H9 (cell line): ENCODE measurements at regions not wholly inside any gene's neighbourhood (a gene's known extent, or its start where the extent isn't known, plus 50 kb on each side); places are given as distances from the start of the nearest gene placed in this dataset.

Experiments
- DNase-seq: peaks from one replicate; pipeline ENCODE4 v3.0.0-alpha.2; 2017
- H2AFZ ChIP-seq: one replicate; pipeline ENCODE4 v1.6.1; 2013; ENCODE audit warnings: mild to moderate bottlenecking, low read length, control low read depth, moderate library complexity
- H2AK5ac ChIP-seq: 2 replicates; pipeline ENCODE4 v1.6.1; 2013; ENCODE audit warnings: low read length, control low read depth, mixed read lengths; ENCODE audit not compliant: insufficient read length
- H2BK120ac ChIP-seq: one replicate; pipeline ENCODE4 v1.6.1; 2013; ENCODE audit warnings: low read depth, mild to moderate bottlenecking, low read length, control low read depth, inconsistent platforms; ENCODE audit not compliant: poor library complexity, severe bottlenecking
- H2BK12ac ChIP-seq: 2 replicates; pipeline ENCODE4 v1.6.1; 2013; ENCODE audit warnings: low read length, control low read depth, mixed read lengths, low read depth; ENCODE audit not compliant: insufficient read length
- H2BK15ac ChIP-seq: 2 replicates; pipeline ENCODE4 v1.6.1; 2013; ENCODE audit warnings: low read depth, low read length, control low read depth
- H2BK20ac ChIP-seq: one replicate; pipeline ENCODE4 v1.6.1; 2013; ENCODE audit warnings: low read depth, mild to moderate bottlenecking, low read length, control low read depth, inconsistent platforms; ENCODE audit not compliant: poor library complexity, severe bottlenecking
- H2BK5ac ChIP-seq: 2 replicates; pipeline ENCODE4 v1.6.1; 2013; ENCODE audit warnings: low read length, control low read depth, mixed read lengths; ENCODE audit not compliant: insufficient read length
- H3K14ac ChIP-seq: 2 replicates; pipeline ENCODE4 v1.6.1; 2013; ENCODE audit warnings: low read length, control low read depth; ENCODE audit not compliant: insufficient read depth
- H3K18ac ChIP-seq: 2 replicates; pipeline ENCODE4 v1.6.1; 2013; ENCODE audit warnings: low read depth, mild to moderate bottlenecking, mixed read lengths, low read length, control low read depth; ENCODE audit not compliant: insufficient read length
- H3K23ac ChIP-seq: 2 replicates; pipeline ENCODE4 v1.6.1; 2013; ENCODE audit warnings: low read length, control low read depth, mixed read lengths, low read depth; ENCODE audit not compliant: insufficient read length
- H3K23me2 ChIP-seq: 2 replicates; pipeline ENCODE4 v1.6.1; 2013; ENCODE audit warnings: low read depth, mild to moderate bottlenecking, mixed read lengths, low read length, control low read depth; ENCODE audit not compliant: insufficient read length, poor library complexity, severe bottlenecking
- H3K27ac ChIP-seq: 2 replicates; pipeline ENCODE4 v1.5.1; 2013; ENCODE audit warnings: low read length, control low read depth, mixed read lengths, low read depth; ENCODE audit not compliant: insufficient read length
- H3K27me3 ChIP-seq: 2 replicates; pipeline ENCODE4 v1.6.1; 2013; ENCODE audit warnings: low read length, control low read depth, inconsistent platforms; ENCODE audit not compliant: insufficient read depth
- H3K4ac ChIP-seq: 2 replicates; pipeline ENCODE4 v1.6.1; 2013; ENCODE audit warnings: low read depth, mild to moderate bottlenecking, control low read depth, inconsistent platforms, low read length, moderate library complexity
- H3K4me1 ChIP-seq: 2 replicates; pipeline ENCODE4 v1.6.1; 2013; ENCODE audit warnings: low read length, control low read depth, inconsistent platforms; ENCODE audit not compliant: insufficient read depth
- H3K4me2 ChIP-seq: 2 replicates; pipeline ENCODE4 v1.6.1; 2013; ENCODE audit warnings: low read length, control low read depth, mixed read lengths; ENCODE audit not compliant: insufficient read length, insufficient read depth
- H3K56ac ChIP-seq: 2 replicates; pipeline ENCODE4 v1.6.1; 2013; ENCODE audit warnings: low read depth, mild to moderate bottlenecking, mixed read lengths, low read length, control low read depth; ENCODE audit not compliant: insufficient read length
- H3K79me1 ChIP-seq: 2 replicates; pipeline ENCODE4 v1.6.1; 2013; ENCODE audit warnings: low read depth, mild to moderate bottlenecking, moderate library complexity, low read length, control low read depth, inconsistent platforms; ENCODE audit not compliant: insufficient read depth, poor library complexity, severe bottlenecking
- H3K79me2 ChIP-seq: 2 replicates; pipeline ENCODE4 v1.6.1; 2013; ENCODE audit warnings: low read length, control low read depth, inconsistent platforms; ENCODE audit not compliant: insufficient read depth
- H3K9ac ChIP-seq: 2 replicates; pipeline ENCODE4 v1.6.1; 2013; ENCODE audit warnings: low read length, control low read depth, mixed read lengths; ENCODE audit not compliant: insufficient read length; ENCODE audit errors: extremely low read depth
- H3K9me3 ChIP-seq: one replicate; pipeline ENCODE4 v1.6.1; 2013; ENCODE audit warnings: low read depth, low read length, inconsistent platforms; ENCODE audit not compliant: control insufficient read depth
- H3T11ph ChIP-seq: one replicate; pipeline ENCODE4 v1.6.1; 2013; ENCODE audit warnings: mild to moderate bottlenecking, low read length, control low read depth, inconsistent platforms
- H4K20me1 ChIP-seq: one replicate; pipeline ENCODE4 v1.6.1; 2013; ENCODE audit not compliant: control insufficient read depth, insufficient read length, insufficient read depth
- H4K5ac ChIP-seq: 2 replicates; pipeline ENCODE4 v1.6.1; 2013; ENCODE audit warnings: low read depth, mild to moderate bottlenecking, mixed read lengths, low read length, control low read depth; ENCODE audit not compliant: insufficient read length
- H4K8ac ChIP-seq: replicated peaks from 2 replicates; pipeline ENCODE4 v1.6.1; 2013; ENCODE audit warnings: low read length, control low read depth, mixed read lengths, low read depth; ENCODE audit not compliant: insufficient read length
- H4K91ac ChIP-seq: 2 replicates; pipeline ENCODE4 v1.6.1; 2013; ENCODE audit warnings: low read depth, mild to moderate bottlenecking, moderate library complexity, mixed read lengths, low read length, control low read depth; ENCODE audit not compliant: insufficient read length
- H3K27ac Mint-ChIP-seq, 3 experiments: 2 replicates in 2 of 3; 3 replicates in 1 of 3; pipeline ENCODE4 v1.8.0; 2020 to 2021; ENCODE audit warnings: mixed read lengths in 3 of 3, mild to moderate bottlenecking in 1 of 3, moderate library complexity in 1 of 3
- H3K27me3 Mint-ChIP-seq: 2 replicates; pipeline ENCODE4 v1.8.0; 2021; ENCODE audit warnings: low read depth, mild to moderate bottlenecking, moderate library complexity, mixed read lengths
- H3K36me3 Mint-ChIP-seq, 3 experiments: 2 replicates in 2 of 3; 3 replicates in 1 of 3; pipeline ENCODE4 v1.8.0; 2020 to 2021; ENCODE audit warnings: low read depth in 3 of 3, mixed read lengths in 3 of 3; ENCODE audit not compliant: insufficient read depth in 1 of 3
- H3K4me1 Mint-ChIP-seq, 2 experiments: 2 replicates each; pipeline ENCODE4 v1.8.0; 2020; ENCODE audit warnings: mixed read lengths in 2 of 2
- H3K4me3 Mint-ChIP-seq, 2 experiments: 2 replicates in 1 of 2; 3 replicates in 1 of 2; pipeline ENCODE4 v1.8.0; 2020 to 2021; ENCODE audit warnings: mild to moderate bottlenecking in 2 of 2, mixed read lengths in 2 of 2, moderate library complexity in 1 of 2
- H3K9me3 Mint-ChIP-seq, 2 experiments: 2 replicates in 1 of 2; 3 replicates in 1 of 2; pipeline ENCODE4 v1.8.0; 2020; ENCODE audit warnings: mild to moderate bottlenecking in 2 of 2, mixed read lengths in 2 of 2, moderate library complexity in 1 of 2
- CTCF ChIP-seq: fragments of 200-600 bp; sonication (generic); conservative IDR thresholded peaks from 3 replicates; pipeline ENCODE4 v1.8.0; 2021; ENCODE audit warnings: antibody characterized with exemption, mild to moderate bottlenecking
- WGBS: extraction: QIAGEN DNeasy Blood & Tissue Kit; methylation state at CpG from one replicate; pipeline ENCODE4 v1.1.7; 2013; ENCODE audit warnings: missing lambda C conversion rate, low lambda C conversion rate, mixed read lengths; ENCODE audit not compliant: insufficient read length; ENCODE audit errors: extremely low coverage; 5-methylcytosine and 5-hydroxymethylcytosine counted together

DNA sequence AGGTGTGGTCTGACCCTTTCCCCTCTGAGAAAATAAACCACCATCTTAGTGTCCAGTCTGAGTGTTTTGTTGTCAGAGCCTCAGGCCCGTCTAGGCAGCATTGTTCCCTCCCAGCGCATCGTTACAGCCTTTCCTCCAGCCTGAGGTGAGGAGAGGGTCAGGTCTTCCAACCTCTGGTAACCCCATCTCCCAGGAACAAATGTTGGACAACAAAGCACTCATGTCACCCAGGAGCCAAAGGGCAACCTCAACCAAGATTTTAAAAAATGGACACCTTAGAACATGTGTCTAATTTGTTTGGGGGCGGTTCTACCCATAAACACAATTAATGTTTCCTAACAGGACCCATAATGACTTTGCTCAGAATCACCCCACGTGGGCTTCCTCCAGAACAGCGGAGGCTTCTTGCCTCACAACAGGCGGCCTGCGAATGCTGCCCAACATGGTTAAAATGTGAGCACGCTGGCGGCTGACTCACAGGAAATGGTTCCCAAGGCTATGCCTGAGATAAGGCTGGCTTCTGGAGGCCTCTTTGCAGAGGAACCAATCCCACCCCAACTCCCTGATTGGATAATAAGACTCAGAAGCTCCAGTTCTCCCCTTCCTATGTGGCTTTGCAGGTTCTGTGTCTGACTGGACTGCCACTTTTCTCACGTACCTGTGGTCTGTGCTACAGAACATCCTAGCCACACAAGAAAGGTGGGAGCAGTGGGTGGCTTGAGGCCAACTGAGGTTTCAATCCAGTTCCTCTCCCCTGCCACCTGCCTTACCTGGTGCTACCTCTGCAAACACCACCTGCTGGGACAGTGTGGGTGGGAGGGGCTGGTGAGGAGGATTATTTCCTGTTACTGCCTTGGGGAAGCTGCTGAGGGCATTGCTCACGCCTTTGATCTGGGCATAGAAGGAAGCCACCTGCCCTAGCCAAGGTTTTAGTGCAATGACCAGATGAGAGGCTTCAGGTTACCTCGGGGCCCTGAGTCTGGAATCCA lies 108.8 kb downstream of the B3GNT2 start:
- H3K27ac ChIP-seq, result no peak overlapping the region
- no peak overlapping the region for H3K18ac ChIP-seq
- TF ChIP-seq CTCF, result no peak
- no peaks in the 10 kb centered on the region for H3K79me1 ChIP-seq
- H2BK12ac ChIP-seq, result no peak overlapping the region
- no peaks in the 10 kb centered on the region for H3K79me2 ChIP-seq
- H3K27me3 ChIP-seq, result no peaks in the 10 kb centered on the region
- H3K14ac ChIP-seq, result no peak overlapping the region
- no peaks in the 10 kb centered on the region for H3K9me3 Mint-ChIP-seq
- no peak overlapping the region for H3T11ph ChIP-seq
- H3K27me3 Mint-ChIP-seq, result no peaks in the 10 kb centered on the region; the same call in 1 of the 2 replicates
- no peaks in the 10 kb centered on the region for H3K9me3 ChIP-seq
- no peak overlapping the region for H2BK15ac ChIP-seq
- peak overlapping the region in 2 of 3 experiments; percentile 57 to 76; a peak in 3 of 7 replicates for H3K27ac Mint-ChIP-seq
- no peak overlapping the region for H2BK120ac ChIP-seq
- DNase-seq, result peak; percentile 69
- no peak overlapping the region for H3K9ac ChIP-seq
- H4K8ac ChIP-seq, result no peak overlapping the region
- no peaks in the 10 kb centered on the region for H3K23me2 ChIP-seq
- no peaks in the 10 kb centered on the region for H4K20me1 ChIP-seq
- peaks cover 49% of the 10 kb centered on the region in 2 experiments for H3K4me1 Mint-ChIP-seq
- peaks cover 25% of the 10 kb centered on the region for H3K4me1 ChIP-seq
- H3K4me3 Mint-ChIP-seq, result no peak overlapping the region
- no peak overlapping the region for H2AK5ac ChIP-seq
- H4K5ac ChIP-seq, result no peak overlapping the region
- H3K4ac ChIP-seq, result no peak overlapping the region
- no peak overlapping the region for H3K4me2 ChIP-seq
- no peak overlapping the region for H2BK5ac ChIP-seq
- H3K23ac ChIP-seq, result no peak overlapping the region
- no peak overlapping the region for H2AFZ ChIP-seq
- no peak overlapping the region for H2BK20ac ChIP-seq
- no peak overlapping the region for H3K56ac ChIP-seq
- H4K91ac ChIP-seq, result no peak overlapping the region
- no CpG with 5 or more reads among the region's 13 CpGs for WGBS
- H3K36me3 Mint-ChIP-seq, result no peaks in the 10 kb centered on the region; a peak in 1 of 7 replicates
